Fibroblast of pulmonary artery (primary cell): ENCODE measurements at regions not wholly inside any gene's neighbourhood (a gene's known extent, or its start where the extent isn't known, plus 50 kb on each side); places are given as distances from the start of the nearest gene placed in this dataset.

Experiments used
- DNase-seq: peaks from one replicate; pipeline ENCODE4 v3.0.0-alpha.2; 2010; ENCODE audit warnings: low read depth
- H3K4me3 ChIP-seq: replicated peaks from 2 replicates; pipeline ENCODE4 v1.5.1; 2011; ENCODE audit warnings: low read depth, mild to moderate bottlenecking, control low read depth, low read length, moderate library complexity
- TF ChIP-seq, protein P1 (sequence below): IDR thresholded peaks from 2 replicates; pipeline ENCODE4 v1.5.1; 2011; ENCODE audit warnings: mild to moderate bottlenecking, control low read depth, low read length, inconsistent platforms; ENCODE audit errors: missing control alignments

GRCh38 chr1:55334797-55335196 lies 119.6 kb upstream of the USP24 start:
- DNase-seq: no peak
- H3K4me3 ChIP-seq: no peak overlapping the region
- TF ChIP-seq, protein P1, sequence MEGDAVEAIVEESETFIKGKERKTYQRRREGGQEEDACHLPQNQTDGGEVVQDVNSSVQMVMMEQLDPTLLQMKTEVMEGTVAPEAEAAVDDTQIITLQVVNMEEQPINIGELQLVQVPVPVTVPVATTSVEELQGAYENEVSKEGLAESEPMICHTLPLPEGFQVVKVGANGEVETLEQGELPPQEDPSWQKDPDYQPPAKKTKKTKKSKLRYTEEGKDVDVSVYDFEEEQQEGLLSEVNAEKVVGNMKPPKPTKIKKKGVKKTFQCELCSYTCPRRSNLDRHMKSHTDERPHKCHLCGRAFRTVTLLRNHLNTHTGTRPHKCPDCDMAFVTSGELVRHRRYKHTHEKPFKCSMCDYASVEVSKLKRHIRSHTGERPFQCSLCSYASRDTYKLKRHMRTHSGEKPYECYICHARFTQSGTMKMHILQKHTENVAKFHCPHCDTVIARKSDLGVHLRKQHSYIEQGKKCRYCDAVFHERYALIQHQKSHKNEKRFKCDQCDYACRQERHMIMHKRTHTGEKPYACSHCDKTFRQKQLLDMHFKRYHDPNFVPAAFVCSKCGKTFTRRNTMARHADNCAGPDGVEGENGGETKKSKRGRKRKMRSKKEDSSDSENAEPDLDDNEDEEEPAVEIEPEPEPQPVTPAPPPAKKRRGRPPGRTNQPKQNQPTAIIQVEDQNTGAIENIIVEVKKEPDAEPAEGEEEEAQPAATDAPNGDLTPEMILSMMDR: no peak

DNA sequence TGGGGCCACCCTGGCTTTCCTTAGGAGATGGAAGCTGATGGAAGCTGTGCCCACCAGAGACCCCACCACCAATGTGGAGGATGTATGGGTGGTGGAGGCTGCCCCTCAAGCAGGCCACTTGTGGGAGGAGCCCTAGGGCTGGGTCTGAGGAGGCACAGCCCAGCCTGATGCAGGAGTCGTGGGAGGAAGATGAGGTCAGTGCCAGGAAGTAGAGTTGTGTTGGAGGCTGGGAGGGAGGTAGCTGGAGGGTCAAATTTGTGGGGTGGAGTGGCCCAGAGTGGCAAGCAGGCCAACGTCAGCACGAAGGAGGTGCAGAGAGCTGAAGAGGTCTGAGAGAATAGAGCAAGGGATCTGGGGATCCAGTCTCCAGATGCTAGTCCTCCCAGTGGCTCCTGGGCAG lies 119.0 kb upstream of the USP24 start:
- H3K4me3 ChIP-seq: no peak overlapping the region
- DNase-seq: peak; percentile 34
- TF ChIP-seq, protein P1: no peak

- H3K4me3 ChIP-seq: no peak overlapping the region
- DNase-seq: no peak
- TF ChIP-seq, protein P1: no peak
These were observed 118.3 kb upstream of the USP24 start for GRCh38 chr1:55333461-55333860.

DNA sequence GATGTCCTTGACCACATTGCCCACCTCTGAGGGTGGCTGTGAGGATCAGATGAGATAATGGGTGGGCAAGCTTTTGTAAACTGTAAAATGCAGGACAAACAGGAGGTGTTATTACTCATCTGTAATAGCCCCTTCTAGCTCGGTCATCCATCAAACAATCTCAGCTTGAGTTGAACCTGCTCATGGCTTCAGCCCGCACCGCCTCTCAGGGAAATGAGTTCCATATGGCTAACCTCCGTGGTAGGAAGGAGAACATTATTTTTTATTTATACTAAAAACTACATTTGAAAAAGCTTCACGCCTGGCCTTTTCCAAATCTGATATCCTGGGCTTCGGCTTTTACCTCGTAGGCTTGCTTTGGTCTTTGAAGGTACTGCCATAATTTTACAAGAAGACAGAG lies 116.2 kb upstream of the USP24 start:
- no peak overlapping the region for H3K4me3 ChIP-seq
- no peak for DNase-seq
- TF ChIP-seq, protein P1: no peak

DNA sequence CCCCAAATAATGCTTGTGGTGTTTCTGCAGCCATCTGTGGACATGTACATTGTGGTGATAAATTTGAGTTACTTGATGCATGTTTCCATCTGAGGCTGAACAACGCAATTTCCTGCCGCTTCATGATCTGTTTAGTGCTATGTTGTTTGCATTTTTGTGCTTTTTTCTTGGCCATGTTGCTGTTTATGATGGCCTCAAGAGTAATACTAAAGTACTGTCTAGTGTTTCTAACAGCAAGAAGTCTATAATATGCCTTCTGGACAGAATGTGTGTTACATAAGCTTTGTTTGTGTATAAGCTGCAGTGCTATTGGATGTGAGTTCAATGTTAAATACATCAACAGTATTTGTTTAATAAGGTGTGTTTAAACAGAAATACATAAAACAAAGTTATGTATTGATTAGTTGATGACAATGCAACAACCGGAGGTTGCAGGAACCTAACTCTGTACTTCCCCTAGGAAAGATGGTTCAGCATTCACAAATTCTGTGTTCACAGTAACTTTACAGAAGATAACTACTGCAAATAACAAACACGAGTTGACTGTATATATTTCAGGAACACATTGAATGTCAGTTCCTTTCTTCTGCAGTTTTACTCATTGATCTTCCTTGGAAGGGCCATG lies 114.8 kb upstream of the USP24 start:
- TF ChIP-seq, protein P1: no peak
- no peak for DNase-seq
- H3K4me3 ChIP-seq: no peak overlapping the region

DNA sequence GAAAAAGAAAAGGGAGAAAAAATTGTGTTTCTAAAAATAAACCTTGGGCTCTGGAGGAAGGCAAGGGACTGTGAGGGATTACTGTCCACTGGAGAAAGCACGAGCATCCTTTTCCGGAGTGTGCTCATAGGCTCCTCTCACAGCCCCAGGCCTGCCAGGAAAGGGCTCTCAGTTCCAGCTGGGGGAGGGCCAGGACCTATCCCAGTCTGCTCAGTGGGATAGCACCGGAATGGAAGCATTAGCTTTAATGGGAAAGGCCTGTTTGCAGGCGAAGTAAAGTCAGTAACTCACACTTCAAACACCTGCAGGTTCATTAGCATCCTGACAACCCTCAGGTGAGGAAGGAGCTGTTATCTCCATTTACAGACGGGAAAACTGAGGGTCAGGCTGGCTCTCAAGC lies 113.9 kb upstream of the USP24 start:
- peak; percentile 58 for DNase-seq
- no peak overlapping the region for H3K4me3 ChIP-seq
- TF ChIP-seq, protein P1: no peak
